ENCODE measurements at regions not wholly inside any gene's neighbourhood (a gene's known extent, or its start where the extent isn't known, plus 50 kb on each side); places are given as distances from the start of the nearest gene placed in this dataset.

DNA sequence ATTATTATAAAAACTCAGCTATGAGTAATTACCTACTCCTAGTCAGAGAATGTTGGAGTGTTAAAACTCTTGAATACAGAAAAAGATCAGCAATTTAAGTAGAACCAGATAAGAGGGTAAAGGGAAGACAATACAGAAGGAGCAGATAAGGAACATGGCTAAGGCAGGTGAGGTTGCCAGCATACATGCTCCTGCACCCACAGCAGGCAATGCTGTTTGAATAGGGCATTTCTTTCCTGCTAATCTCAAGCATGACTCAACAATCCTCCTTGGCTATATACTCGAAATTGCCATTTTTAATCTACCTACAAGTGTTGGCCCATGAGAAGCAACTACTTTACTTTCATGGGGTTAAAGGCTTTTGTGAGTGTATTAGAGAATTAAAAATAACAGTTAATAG is 494.5 kb downstream of the DIPK2A start:
- Mint-ChIP-seq H3K4me1 (no peaks in the 10 kb centered on the region), H3K9me3 (peaks cover 0 to 2% (median 0%) of the 10 kb centered on the region in 5 donors), H3K36me3 (no peaks in the 10 kb centered on the region), H3K27me3 (no peaks in the 10 kb centered on the region), H3K27ac (no peak overlapping the region), H3K4me3 (no peak overlapping the region)
- Histone ChIP-seq H3K27me3 (ENCODE audit: insufficient read depth, low read length, poor library complexity, severe bottlenecking) (no peaks in the 10 kb centered on the region), H3K4me1 (ENCODE audit: insufficient read depth, low read length) (no peaks in the 10 kb centered on the region), H3K4me3 (ENCODE audit: low read length) (no peak overlapping the region), H3K9me3 (ENCODE audit: low read length) (no peaks in the 10 kb centered on the region), H3K27ac (ENCODE audit: low read depth, low read length) (no peak overlapping the region), H3K36me3 (ENCODE audit: insufficient read depth, low read length) (no peaks in the 10 kb centered on the region)
- ChIA-PET POLR2A (no interaction called here), CTCF (no interaction called here)
- DNase-seq, result no peak

DNA sequence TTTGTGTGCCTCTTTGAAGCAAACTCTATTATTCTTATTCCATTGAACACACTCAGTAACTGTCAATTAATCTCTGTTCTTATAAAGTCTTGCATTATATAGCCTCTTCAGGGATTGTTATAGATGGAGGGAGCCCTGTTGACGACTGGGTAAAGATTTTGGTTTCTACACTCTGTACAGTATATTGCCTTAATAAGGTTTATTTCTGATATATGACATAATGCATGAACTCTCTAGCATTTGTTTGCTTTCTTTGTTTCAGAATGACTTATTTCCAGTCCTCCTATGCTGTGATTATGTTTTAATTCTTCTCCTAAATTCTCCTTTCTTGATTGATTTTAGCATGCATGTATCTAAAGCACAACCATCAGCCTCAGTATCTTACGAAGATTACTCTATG is 494.9 kb downstream of the DIPK2A start:
- H3K4me1 ChIP-seq (ENCODE audit: insufficient read depth, low read length), result no peaks in the 10 kb centered on the region
- H3K9me3 Mint-ChIP-seq, result peaks cover 0 to 2% (median 0%) of the 10 kb centered on the region in 5 donors
- H3K27ac ChIP-seq (ENCODE audit: low read depth, low read length), result no peak overlapping the region
- CTCF ChIA-PET, result no interaction called here
- H3K36me3 Mint-ChIP-seq, result no peaks in the 10 kb centered on the region
- H3K4me3 Mint-ChIP-seq, result no peak overlapping the region
- no peaks in the 10 kb centered on the region for H3K27me3 Mint-ChIP-seq
- H3K36me3 ChIP-seq (ENCODE audit: insufficient read depth, low read length), result no peaks in the 10 kb centered on the region
- no peaks in the 10 kb centered on the region for H3K9me3 ChIP-seq (ENCODE audit: low read length)
- H3K27ac Mint-ChIP-seq, result no peak overlapping the region
- no peak overlapping the region for H3K4me3 ChIP-seq (ENCODE audit: low read length)
- DNase-seq, result no peak
- POLR2A ChIA-PET, result no interaction called here
- H3K27me3 ChIP-seq (ENCODE audit: insufficient read depth, low read length, poor library complexity, severe bottlenecking), result no peaks in the 10 kb centered on the region
- no peaks in the 10 kb centered on the region for H3K4me1 Mint-ChIP-seq

DNA sequence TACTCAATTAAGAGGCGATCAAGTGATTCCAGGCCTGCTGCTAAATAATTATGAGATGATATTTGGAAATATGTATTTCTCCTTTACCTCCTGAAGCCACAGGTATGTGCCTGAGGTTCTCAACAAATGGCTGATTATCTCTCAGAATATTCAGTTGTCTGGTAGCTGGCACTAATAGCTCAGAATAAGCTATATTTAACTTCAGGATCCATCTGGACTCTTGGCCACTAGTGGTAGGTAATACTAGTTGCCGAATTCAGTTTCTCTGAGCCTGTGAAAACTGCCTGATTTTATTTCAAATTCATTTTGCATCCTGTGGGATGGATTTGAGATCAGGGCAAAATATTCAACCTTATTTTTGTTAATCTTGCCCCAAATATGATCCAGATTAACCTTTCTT is 499.0 kb downstream of the DIPK2A start:
- Mint-ChIP-seq H3K27ac (no peak overlapping the region), H3K27me3 (no peaks in the 10 kb centered on the region), H3K4me1 (no peaks in the 10 kb centered on the region), H3K4me3 (no peak overlapping the region), H3K36me3 (no peaks in the 10 kb centered on the region), H3K9me3 (peaks cover 0 to 4% (median 0%) of the 10 kb centered on the region in 5 donors)
- Histone ChIP-seq H3K9me3 (ENCODE audit: low read length) (no peaks in the 10 kb centered on the region), H3K27me3 (ENCODE audit: insufficient read depth, low read length, poor library complexity, severe bottlenecking) (no peaks in the 10 kb centered on the region), H3K36me3 (ENCODE audit: insufficient read depth, low read length) (no peaks in the 10 kb centered on the region), H3K4me3 (ENCODE audit: low read length) (no peak overlapping the region), H3K27ac (ENCODE audit: low read depth, low read length) (no peak overlapping the region), H3K4me1 (ENCODE audit: insufficient read depth, low read length) (no peaks in the 10 kb centered on the region)
- DNase-seq, result no peak
- POLR2A ChIA-PET, result no interaction called here
- CTCF ChIA-PET, result no interaction called here

DNA sequence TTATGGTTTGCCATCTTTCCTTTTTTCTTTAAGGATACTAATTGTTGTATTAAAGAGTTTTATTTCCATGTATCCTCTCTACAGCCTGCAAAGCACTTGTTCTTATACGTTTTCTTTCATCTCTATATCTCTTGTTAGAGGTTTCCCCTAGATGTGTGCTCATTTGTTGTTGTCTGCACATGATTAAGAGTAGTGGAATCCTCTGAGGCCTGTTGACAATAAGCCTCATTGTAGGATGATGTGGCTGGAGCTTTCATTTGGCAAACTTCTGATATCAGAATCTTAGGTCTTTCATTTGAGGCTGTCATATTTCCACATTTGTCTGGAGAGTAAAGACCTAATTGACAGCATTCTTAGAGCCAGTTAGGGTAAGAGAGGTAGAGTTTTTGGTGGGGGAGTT is 506.0 kb downstream of the DIPK2A start:
- no peaks in the 10 kb centered on the region for H3K36me3 Mint-ChIP-seq
- Histone ChIP-seq H3K4me3 (ENCODE audit: low read length) (no peak overlapping the region), H3K4me1 (ENCODE audit: insufficient read depth, low read length) (no peaks in the 10 kb centered on the region), H3K27ac (ENCODE audit: low read depth, low read length) (no peak overlapping the region), H3K27me3 (ENCODE audit: insufficient read depth, low read length, poor library complexity, severe bottlenecking) (no peaks in the 10 kb centered on the region), H3K36me3 (ENCODE audit: insufficient read depth, low read length) (no peaks in the 10 kb centered on the region), H3K9me3 (ENCODE audit: low read length) (no peaks in the 10 kb centered on the region)
- ChIA-PET POLR2A (no interaction called here), CTCF (interaction anchor here (0.6 kb wide), 1 partner anchor 598 kb away, joined by 3 read pairs; no protein-coding TSS in a partner anchor)
- no peaks in the 10 kb centered on the region for H3K4me1 Mint-ChIP-seq
- peaks cover 0 to 6% (median 4%) of the 10 kb centered on the region in 5 donors for H3K9me3 Mint-ChIP-seq
- no peaks in the 10 kb centered on the region for H3K27me3 Mint-ChIP-seq
- no peak for DNase-seq
- no peak overlapping the region for H3K4me3 Mint-ChIP-seq
- H3K27ac Mint-ChIP-seq, result no peak overlapping the region

DNA sequence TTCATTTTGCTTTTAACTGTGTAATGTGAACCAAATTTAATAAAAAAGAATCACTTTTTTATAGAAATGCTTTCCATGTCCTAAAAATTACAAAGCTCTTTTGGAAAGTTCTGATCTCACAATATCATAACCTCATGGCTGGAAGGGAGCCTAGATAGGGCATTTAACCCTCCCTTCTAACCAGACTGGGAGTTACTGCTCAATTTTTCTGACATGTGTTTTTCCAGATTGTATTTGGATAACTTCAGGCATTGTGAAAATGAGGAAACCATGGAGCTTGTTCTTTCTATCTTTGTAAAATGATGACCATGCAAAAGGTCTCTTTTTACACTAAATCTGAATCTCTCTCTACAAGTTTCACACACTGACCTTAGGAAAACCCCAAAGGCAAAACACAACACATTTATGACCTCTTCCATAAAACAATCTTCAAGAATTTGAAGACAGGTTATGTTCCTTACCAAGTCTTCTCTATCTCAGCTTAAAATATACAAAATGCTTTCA is 508.8 kb downstream of the DIPK2A start:
- H3K4me1 Mint-ChIP-seq, result no peaks in the 10 kb centered on the region
- ChIA-PET POLR2A (no interaction called here), CTCF (no interaction called here)
- no peak for DNase-seq
- H3K4me3 Mint-ChIP-seq, result no peak overlapping the region
- Histone ChIP-seq H3K27me3 (ENCODE audit: insufficient read depth, low read length, poor library complexity, severe bottlenecking) (no peaks in the 10 kb centered on the region), H3K9me3 (ENCODE audit: low read length) (no peaks in the 10 kb centered on the region), H3K27ac (ENCODE audit: low read depth, low read length) (no peak overlapping the region), H3K36me3 (ENCODE audit: insufficient read depth, low read length) (no peaks in the 10 kb centered on the region), H3K4me3 (ENCODE audit: low read length) (no peak overlapping the region), H3K4me1 (ENCODE audit: insufficient read depth, low read length) (no peaks in the 10 kb centered on the region)
- H3K36me3 Mint-ChIP-seq, result no peaks in the 10 kb centered on the region
- no peaks in the 10 kb centered on the region for H3K27me3 Mint-ChIP-seq
- no peak overlapping the region for H3K27ac Mint-ChIP-seq
- peaks cover 0 to 6% (median 4%) of the 10 kb centered on the region in 5 donors for H3K9me3 Mint-ChIP-seq

DNA sequence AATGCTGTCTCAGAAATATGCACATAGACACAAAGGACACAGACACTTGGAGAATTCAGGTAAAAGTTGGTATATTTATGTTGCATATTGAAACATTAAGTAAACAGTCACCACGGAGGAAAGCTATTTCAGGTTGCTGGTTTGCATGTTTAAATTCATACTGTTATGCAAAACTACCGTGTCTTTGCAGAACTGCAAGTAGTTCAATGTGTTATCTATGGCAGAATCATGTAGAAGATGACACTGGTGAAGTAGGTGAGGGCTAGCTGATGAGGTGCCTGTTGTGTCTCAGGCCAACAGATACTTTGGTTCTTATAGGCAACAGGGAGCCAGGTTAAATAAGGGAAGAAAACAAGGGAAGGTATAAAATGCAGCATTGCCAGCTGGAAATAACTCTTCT is 511.3 kb downstream of the DIPK2A start:
- CTCF ChIA-PET, result no interaction called here
- no peak for DNase-seq

DNA sequence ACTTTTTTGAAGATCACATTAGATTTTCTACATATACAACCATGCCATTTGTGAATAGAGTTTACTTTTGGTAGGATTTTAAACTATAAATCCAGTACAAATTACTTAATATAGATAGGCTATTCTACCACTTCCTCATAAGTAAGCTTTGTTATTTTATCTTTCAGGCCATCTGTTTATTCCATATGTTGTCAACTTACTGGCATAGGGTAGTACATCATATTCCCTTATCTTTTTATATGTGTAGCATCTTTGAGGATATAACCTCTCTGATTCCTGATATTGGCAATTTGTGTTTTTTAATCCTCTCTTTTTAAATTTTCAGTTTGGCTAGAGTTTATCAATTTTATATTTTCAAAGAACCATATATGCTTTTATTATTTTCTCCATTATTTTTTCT is 515.4 kb downstream of the DIPK2A start:
- Mint-ChIP-seq H3K27ac (no peak overlapping the region), H3K36me3 (no peaks in the 10 kb centered on the region)
- CTCF ChIA-PET, result no interaction called here

More for the DNA sequence above, 511.3 kb downstream of the DIPK2A start:
- H3K4me1 ChIP-seq (ENCODE audit: insufficient read depth, low read length), result no peaks in the 10 kb centered on the region
- H3K9me3 ChIP-seq (ENCODE audit: low read length), result no peaks in the 10 kb centered on the region
- Mint-ChIP-seq H3K4me3 (no peak overlapping the region), H3K36me3 (no peaks in the 10 kb centered on the region), H3K4me1 (no peaks in the 10 kb centered on the region), H3K27ac (no peak overlapping the region), H3K9me3 (peaks cover 0 to 5% (median 2%) of the 10 kb centered on the region in 5 donors), H3K27me3 (no peaks in the 10 kb centered on the region)
- POLR2A ChIA-PET, result no interaction called here
- no peaks in the 10 kb centered on the region for H3K27me3 ChIP-seq (ENCODE audit: insufficient read depth, low read length, poor library complexity, severe bottlenecking)
- H3K4me3 ChIP-seq (ENCODE audit: low read length), result no peak overlapping the region
- H3K36me3 ChIP-seq (ENCODE audit: insufficient read depth, low read length), result no peaks in the 10 kb centered on the region
- no peak overlapping the region for H3K27ac ChIP-seq (ENCODE audit: low read depth, low read length)

DNA sequence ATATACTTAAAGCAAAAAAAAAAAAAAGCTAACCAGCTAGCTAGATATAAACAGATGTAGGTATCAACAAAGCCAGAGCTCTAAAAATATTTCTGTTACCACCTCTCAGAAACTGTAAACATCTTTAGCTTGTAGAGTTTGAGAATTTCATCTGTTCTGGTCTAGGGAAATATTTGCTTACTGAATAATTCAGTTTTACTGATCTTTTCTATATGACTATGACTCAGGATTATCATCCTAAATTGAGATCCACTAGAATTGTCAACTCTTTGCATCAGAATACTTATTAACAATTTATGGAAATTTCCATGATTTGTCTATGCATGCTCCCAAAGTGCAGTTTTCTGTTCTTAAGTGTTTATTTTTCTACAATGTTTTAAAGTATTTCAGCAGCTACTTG is 517.3 kb downstream of the DIPK2A start:
- no peaks in the 10 kb centered on the region for H3K4me1 ChIP-seq (ENCODE audit: insufficient read depth, low read length)
- no peaks in the 10 kb centered on the region for H3K4me1 Mint-ChIP-seq
- no peaks in the 10 kb centered on the region for H3K36me3 Mint-ChIP-seq
- H3K9me3 ChIP-seq (ENCODE audit: low read length), result no peaks in the 10 kb centered on the region
- H3K4me3 Mint-ChIP-seq, result no peak overlapping the region
- H3K27ac Mint-ChIP-seq, result no peak overlapping the region
- ChIA-PET POLR2A (no interaction called here), CTCF (no interaction called here)
- peaks cover 0 to 4% (median 0%) of the 10 kb centered on the region in 5 donors for H3K9me3 Mint-ChIP-seq
- no peaks in the 10 kb centered on the region for H3K36me3 ChIP-seq (ENCODE audit: insufficient read depth, low read length)
- no peaks in the 10 kb centered on the region for H3K27me3 ChIP-seq (ENCODE audit: insufficient read depth, low read length, poor library complexity, severe bottlenecking)
- no peak overlapping the region for H3K4me3 ChIP-seq (ENCODE audit: low read length)
- no peak for DNase-seq
- no peak overlapping the region for H3K27ac ChIP-seq (ENCODE audit: low read depth, low read length)
- H3K27me3 Mint-ChIP-seq, result no peaks in the 10 kb centered on the region

More for the DNA sequence above, 515.4 kb downstream of the DIPK2A start:
- Histone ChIP-seq H3K4me1 (ENCODE audit: insufficient read depth, low read length) (no peaks in the 10 kb centered on the region), H3K9me3 (ENCODE audit: low read length) (no peaks in the 10 kb centered on the region), H3K4me3 (ENCODE audit: low read length) (no peak overlapping the region), H3K27me3 (ENCODE audit: insufficient read depth, low read length, poor library complexity, severe bottlenecking) (no peaks in the 10 kb centered on the region), H3K36me3 (ENCODE audit: insufficient read depth, low read length) (no peaks in the 10 kb centered on the region), H3K27ac (ENCODE audit: low read depth, low read length) (no peak overlapping the region)
- Mint-ChIP-seq H3K9me3 (peaks cover 0 to 4% (median 0%) of the 10 kb centered on the region in 5 donors), H3K4me3 (no peak overlapping the region), H3K4me1 (no peaks in the 10 kb centered on the region), H3K27me3 (no peaks in the 10 kb centered on the region)
- DNase-seq, result no peak
- POLR2A ChIA-PET, result no interaction called here

DNA sequence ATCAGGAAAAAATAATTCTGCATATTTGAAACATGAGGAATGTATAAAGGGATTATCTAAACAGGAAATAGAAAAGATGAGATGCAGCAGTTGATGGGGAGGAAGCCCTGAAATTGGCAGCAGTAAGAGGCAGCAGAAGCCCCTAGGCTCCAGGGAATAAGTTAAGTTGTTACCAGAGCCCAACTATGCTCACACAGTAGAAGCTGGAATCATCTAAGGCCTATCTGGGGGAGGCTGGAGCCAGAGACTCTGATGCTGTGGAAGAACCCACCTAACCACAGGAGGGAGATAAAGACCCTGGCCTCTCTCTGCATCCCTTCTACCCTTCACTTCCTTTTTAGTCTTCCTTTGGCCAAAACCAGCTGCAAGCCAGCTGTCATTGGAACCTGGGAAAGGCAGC is 519.7 kb downstream of the DIPK2A start:
- Histone ChIP-seq H3K36me3 (ENCODE audit: insufficient read depth, low read length) (no peaks in the 10 kb centered on the region), H3K4me3 (ENCODE audit: low read length) (no peak overlapping the region), H3K27me3 (ENCODE audit: insufficient read depth, low read length, poor library complexity, severe bottlenecking) (no peaks in the 10 kb centered on the region), H3K4me1 (ENCODE audit: insufficient read depth, low read length) (no peaks in the 10 kb centered on the region), H3K27ac (ENCODE audit: low read depth, low read length) (no peak overlapping the region), H3K9me3 (ENCODE audit: low read length) (no peaks in the 10 kb centered on the region)
- DNase-seq, result no peak
- CTCF ChIA-PET, result no interaction called here
- Mint-ChIP-seq H3K27ac (no peak overlapping the region), H3K27me3 (no peaks in the 10 kb centered on the region), H3K36me3 (no peaks in the 10 kb centered on the region), H3K4me3 (no peak overlapping the region), H3K4me1 (no peaks in the 10 kb centered on the region), H3K9me3 (peaks cover 0 to 4% (median 0%) of the 10 kb centered on the region in 5 donors)
- POLR2A ChIA-PET, result no interaction called here

All from CD8-positive, alpha-beta memory T cell (primary cell).